Lung (tissue), 11 donors: ENCODE measurements at regions not wholly inside any gene's neighbourhood (a gene's known extent, or its start where the extent isn't known, plus 50 kb on each side); places are given as distances from the start of the nearest gene placed in this dataset.

Source experiments
- ATAC-seq: fragments of 200-7000 bp; cut with Tn5 transposase; one replicate; pipeline ENCODE4 v1.9.1; 2020; ENCODE audit warnings: moderate number of reproducible peaks; ENCODE audit not compliant: insufficient read depth, low FRiP score
- DNase-seq, 3 donors: peaks; one replicate each; pipeline ENCODE4 v3.0.0-alpha.2; 2013 to 2017
- H3K27ac ChIP-seq, 2 donors: one replicate each; pipeline ENCODE4 v1.5.1; 2013; ENCODE audit warnings: mild to moderate bottlenecking in 2 of 2, moderate library complexity in 2 of 2, control low read depth in 1 of 2, inconsistent platforms in 1 of 2, low read depth in 1 of 2, low read length in 1 of 2
- H3K27me3 ChIP-seq, 3 donors: one replicate each; pipeline ENCODE4 v1.5.1; 2013; ENCODE audit warnings: low read length in 2 of 3; ENCODE audit not compliant: control insufficient read depth in 3 of 3, insufficient read depth in 3 of 3
- H3K36me3 ChIP-seq, 4 donors: one replicate each; pipeline ENCODE4 v1.5.1; 2013; ENCODE audit warnings: low read length in 4 of 4, mild to moderate bottlenecking in 1 of 4, moderate library complexity in 1 of 4; ENCODE audit not compliant: control insufficient read depth in 4 of 4, insufficient read depth in 4 of 4
- H3K4me1 ChIP-seq, 5 donors: one replicate each; pipeline ENCODE4 v1.5.1; 2013; ENCODE audit warnings: low read length in 5 of 5, mild to moderate bottlenecking in 2 of 5, moderate library complexity in 1 of 5; ENCODE audit not compliant: control insufficient read depth in 5 of 5, insufficient read depth in 5 of 5
- H3K4me3 ChIP-seq: one replicate; pipeline ENCODE4 v1.5.1; 2013; ENCODE audit warnings: mild to moderate bottlenecking, control low read depth, moderate library complexity
- H3K9ac ChIP-seq, 2 donors: one replicate each; pipeline ENCODE4 v1.5.1; 2013; ENCODE audit warnings: low read length in 2 of 2, control low read depth in 1 of 2; ENCODE audit not compliant: insufficient read depth in 1 of 2
- H3K9me3 ChIP-seq, 4 donors: one replicate each; pipeline ENCODE4 v1.5.1; 2013; ENCODE audit warnings: low read length in 3 of 4, mild to moderate bottlenecking in 1 of 4, moderate library complexity in 1 of 4; ENCODE audit not compliant: control insufficient read depth in 4 of 4, insufficient read depth in 3 of 4
- CTCF ChIP-seq: IDR thresholded peaks from 2 replicates; pipeline ENCODE4 v1.5.1; 2012; ENCODE audit warnings: mild to moderate bottlenecking; ENCODE audit errors: control extremely low read depth, extremely low read depth
- WGBS, 2 donors: extraction: QIAGEN DNeasy Blood & Tissue Kit; methylation state at CpG; one replicate each; pipeline ENCODE4 v1.1.7; 2013; 5-methylcytosine and 5-hydroxymethylcytosine counted together
- donor health status: control.
- donor health status: control.
- donor health status: Bipolar disorder and iron deficiency.
- donor health status: healthy.
- donor health status: DM: yes; HTN: yes; CAD: no.

GRCh38 chr10:5311617-5312016 lies 53.1 kb upstream of the UCN3 start:
- TF ChIP-seq CTCF, result no peak
- no peak overlapping the region for H3K4me3 ChIP-seq
- no peak overlapping the region for H3K27ac ChIP-seq
- H3K9me3 ChIP-seq, result peaks cover 0 to 2% (median 0%) of the 10 kb centered on the region in 4 donors
- no peaks in the 10 kb centered on the region for H3K27me3 ChIP-seq
- no peak overlapping the region for H3K9ac ChIP-seq
- ATAC-seq (no peak), DNase-seq (no peak)
- WGBS, 2 donors, result 32 to 98% methylated on average over 1 of the region's 1 CpG
- H3K4me1 ChIP-seq, result peaks cover 0 to 2% (median 0%) of the 10 kb centered on the region in 5 donors
- H3K36me3 ChIP-seq, result no peaks in the 10 kb centered on the region

GRCh38 chr10:5314840-5315239 lies 49.9 kb upstream of the UCN3 start:
- TF ChIP-seq CTCF, result no peak
- Histone ChIP-seq H3K9me3 (peaks cover 0 to 2% (median 0%) of the 10 kb centered on the region in 4 donors), H3K27ac (no peak overlapping the region), H3K9ac (no peak overlapping the region), H3K4me3 (no peak overlapping the region), H3K27me3 (no peaks in the 10 kb centered on the region), H3K36me3 (no peaks in the 10 kb centered on the region), H3K4me1 (peaks cover 0 to 4% (median 0%) of the 10 kb centered on the region in 5 donors)
- no peak for ATAC-seq
- DNase-seq, result no peak
- WGBS, 2 donors, result 82 to 95% methylated on average over 5 of the region's 5 CpGs
